NCI-H1436 treated with DMSO at 0.1 percent for 48 hours (cell line): ENCODE measurements at regions not wholly inside any gene's neighbourhood (a gene's known extent, or its start where the extent isn't known, plus 50 kb on each side); places are given as distances from the start of the nearest gene placed in this dataset.
"Not testable (repeated sequence)": the region's sequence is repeated elsewhere in the genome, so short reads cannot be mapped to it uniquely, and the experiment has no call there.

Source experiments
- DNase-seq: peaks from one replicate; lab custom pipeline; 2025; lab: John Stamatoyannopoulos, UW

DNA sequence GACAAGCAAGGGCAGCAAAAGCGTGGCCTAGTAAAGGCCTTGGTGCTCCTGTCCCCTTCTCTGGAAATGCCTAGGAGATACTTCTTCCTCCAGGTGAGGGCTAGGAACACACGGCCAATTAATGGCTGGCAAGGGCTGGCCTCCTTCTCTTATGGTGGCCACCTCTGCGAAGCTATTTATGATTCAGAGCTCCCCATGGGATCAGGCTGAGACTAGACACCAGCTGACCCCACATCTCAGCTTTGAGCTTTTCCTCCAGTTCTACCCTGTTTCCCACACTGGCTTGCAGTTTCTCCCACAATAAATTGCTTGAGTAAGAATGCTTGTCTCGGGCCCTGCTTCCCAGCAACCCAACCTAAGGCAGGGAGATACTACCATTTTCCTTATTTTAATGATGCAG is 53.7 kb downstream of the CAMK2N1 start:
- no peak for DNase-seq

DNA sequence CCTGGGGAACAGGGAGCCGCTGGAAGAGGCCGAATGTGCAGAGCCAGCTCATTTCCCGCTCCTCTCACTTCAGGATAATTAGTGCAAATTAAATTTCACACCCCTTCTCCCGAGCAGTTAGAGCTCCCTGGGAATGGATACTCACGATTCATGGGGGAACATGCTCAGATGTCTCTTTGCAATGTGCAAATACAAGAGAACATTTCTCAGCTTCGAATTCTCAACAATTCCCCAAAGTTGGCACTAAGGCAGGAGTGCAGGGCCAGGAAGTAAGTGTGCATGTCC is 54.9 kb downstream of the CAMK2N1 start:
- DNase-seq: no peak

- DNase-seq: no peak
Observed at GRCh38 chr1:20430355-20431175, 55.4 kb downstream of the CAMK2N1 start.

DNA sequence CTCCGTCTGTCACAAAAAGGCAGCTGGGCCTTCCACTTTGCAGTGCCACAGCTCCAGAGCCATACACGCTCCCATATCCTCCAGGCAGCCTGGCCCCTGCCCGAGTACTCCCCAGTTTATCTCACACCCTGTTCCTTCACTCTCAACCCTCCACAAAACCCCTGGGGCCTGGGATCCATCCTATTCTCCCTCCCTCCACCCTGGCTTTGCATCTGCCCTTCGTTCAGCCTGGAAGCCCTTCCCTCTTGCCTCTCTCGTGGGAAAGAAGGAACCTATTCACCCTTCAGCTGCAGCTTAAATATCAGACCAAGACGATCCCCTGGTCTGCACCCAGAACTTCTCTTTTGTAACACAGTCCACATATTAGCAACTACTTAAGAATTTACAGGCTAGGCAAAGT is 56.7 kb downstream of the CAMK2N1 start:
- DNase-seq: no peak

DNA sequence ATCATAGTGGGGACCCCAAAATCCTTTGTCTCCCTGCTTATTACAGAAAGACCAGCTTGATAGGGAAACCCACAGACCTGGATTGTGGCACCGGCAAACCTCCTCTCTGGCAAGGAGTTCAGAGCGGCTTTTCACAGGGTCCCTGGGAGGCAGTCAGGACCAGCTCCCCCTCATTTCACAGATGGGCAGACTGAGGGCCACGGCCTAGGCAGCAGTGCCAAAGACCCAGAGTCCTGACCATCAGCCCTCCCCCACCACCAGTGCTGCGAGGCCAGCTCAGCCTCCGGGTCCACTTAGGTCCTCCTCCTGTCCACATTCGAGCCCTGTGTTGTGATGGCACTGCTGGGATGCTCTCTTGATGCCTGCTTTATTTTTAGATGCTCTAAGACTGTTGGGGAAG is 57.2 kb downstream of the CAMK2N1 start:
- DNase-seq: no peak

- no peak for DNase-seq
Observed at GRCh38 chr1:20426923-20427322, 59.1 kb downstream of the CAMK2N1 start.

DNA sequence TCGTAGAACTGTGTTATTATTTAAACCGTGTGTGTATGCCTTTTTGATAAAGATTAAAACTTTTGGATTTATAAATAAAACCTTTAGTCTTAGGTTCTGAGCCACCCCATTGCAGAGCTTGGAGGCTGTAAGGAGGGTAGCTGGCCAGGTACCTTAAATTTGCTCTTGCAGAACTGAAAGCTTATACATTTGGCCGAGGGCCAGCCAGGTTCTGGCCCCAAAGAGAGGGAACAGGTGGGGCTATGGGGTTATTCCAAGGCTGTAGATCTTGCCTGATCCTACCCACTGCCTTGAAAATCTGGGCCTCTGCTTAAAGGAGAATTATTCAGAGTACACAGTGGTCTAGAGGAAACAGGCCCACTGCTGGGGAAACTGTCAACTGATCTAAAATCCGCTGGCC is 59.6 kb downstream of the CAMK2N1 start:
- DNase-seq: no peak

- DNase-seq: no peak
Observed at GRCh38 chr1:20425622-20426021, 60.4 kb downstream of the CAMK2N1 start.

GRCh38 chr1:20423169-20423795 is 62.7 kb downstream of the CAMK2N1 start:
- DNase-seq: no peak

DNA sequence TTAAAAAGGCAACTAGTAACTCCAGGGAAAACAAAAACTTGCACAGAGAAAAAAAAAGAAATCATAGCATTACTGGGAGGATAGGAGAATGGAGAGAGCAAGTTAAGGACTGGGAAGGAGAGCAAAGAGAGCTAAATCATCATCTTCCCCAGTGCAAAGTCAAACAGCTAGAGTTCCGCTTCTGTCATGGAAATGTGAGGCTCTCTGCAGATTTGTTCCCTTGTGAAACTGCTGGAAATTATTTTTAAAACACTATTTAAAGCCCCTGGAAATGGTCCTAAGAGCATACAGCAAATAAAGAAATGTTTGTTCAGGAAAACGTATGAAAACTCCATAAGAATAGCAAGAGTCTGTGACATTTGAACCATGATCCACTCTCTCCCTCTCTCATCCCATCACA is 64.6 kb downstream of the CAMK2N1 start:
- no peak for DNase-seq

- DNase-seq: no peak
Observed at GRCh38 chr1:20417581-20417980, 68.4 kb downstream of the CAMK2N1 start.

DNA sequence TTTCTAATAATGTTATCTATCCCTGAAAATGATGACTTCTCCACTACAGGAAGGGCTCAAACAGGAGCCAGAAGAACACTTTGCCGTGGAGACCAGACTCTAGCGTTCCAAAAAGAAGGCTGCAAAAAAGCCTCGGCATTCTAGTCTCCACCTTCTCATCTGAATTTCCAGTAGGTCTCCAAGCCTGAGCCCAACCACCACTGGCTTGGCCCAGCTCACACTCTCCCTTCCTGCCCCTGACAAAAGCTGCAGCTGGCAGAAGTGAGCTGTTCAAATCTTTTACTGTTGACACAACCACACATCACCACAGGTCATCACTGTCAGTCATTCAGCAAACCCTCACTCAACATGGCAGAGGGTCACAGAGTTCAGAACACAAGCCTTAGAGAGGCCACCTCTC is 69.3 kb downstream of the CAMK2N1 start:
- no peak for DNase-seq

DNA sequence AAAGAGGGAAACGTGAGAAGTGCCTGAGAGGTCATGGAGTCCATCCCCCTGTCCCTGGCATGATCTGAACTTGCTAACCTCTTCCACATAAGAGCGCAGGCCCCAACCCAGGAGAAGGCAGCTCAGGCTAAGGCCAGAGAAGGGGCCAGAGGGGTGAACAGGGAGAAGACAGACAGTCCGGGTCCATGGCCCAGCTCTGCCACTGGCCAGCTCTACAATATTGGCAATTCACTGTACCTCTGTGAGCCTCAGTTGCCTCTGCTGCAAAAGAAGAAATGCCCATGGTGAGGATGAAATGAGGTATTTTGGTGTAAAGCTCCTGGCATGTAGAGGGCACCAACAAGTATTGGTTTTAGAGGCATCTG is 72.3 kb downstream of the CAMK2N1 start:
- DNase-seq: no peak

GRCh38 chr1:20413136-20413775 is 72.8 kb downstream of the CAMK2N1 start:
- no peak for DNase-seq

GRCh38 chr1:20411196-20411980 is 74.6 kb downstream of the CAMK2N1 start:
- DNase-seq: no peak

- peak; percentile 24 for DNase-seq
Observed at GRCh38 chr1:20410503-20410902, 75.5 kb downstream of the CAMK2N1 start.

- peak; percentile 7 for DNase-seq
Observed at GRCh38 chr1:20409971-20410370, 76.0 kb downstream of the CAMK2N1 start.

- no peak for DNase-seq
Observed at GRCh38 chr1:20409012-20409411, 77.0 kb downstream of the CAMK2N1 start.

- not testable (repeated sequence) for DNase-seq
Observed at GRCh38 chr1:20408133-20408650, 77.8 kb downstream of the CAMK2N1 start.

DNA sequence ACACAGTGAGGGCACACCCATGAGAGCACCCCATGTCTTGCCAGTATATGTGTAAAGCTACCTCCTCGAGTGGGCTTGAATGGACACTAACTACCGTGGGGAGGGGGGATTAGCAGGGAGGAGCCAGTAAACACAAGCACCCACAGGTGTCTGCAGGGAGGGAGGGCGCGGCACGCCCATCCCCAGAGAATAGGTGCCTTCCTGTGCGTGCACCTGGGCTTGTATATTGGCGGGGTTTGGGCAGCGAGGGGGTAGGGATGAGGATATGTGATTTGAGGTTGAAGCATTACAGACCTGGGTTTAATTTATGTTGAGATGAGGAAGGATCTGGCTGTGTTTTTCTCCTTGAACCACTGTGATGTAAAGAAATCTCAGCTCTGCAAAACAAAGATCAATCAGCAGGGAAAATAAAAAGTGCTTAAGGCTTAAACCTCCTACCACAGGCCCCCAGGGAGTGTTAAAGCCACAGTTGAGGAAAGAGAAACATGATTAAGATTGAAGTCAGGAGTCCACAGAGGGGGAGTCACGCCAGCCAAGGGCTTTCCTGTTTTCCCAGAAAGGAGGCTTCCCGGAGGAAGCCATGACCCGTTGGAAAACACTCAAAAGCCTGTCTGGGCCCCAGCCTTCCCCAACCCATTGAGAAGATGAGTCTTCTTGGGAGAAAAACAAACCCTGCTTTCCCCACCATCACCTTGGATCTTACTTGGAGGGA is 80.0 kb downstream of the CAMK2N1 start:
- peak; percentile 54 for DNase-seq

DNA sequence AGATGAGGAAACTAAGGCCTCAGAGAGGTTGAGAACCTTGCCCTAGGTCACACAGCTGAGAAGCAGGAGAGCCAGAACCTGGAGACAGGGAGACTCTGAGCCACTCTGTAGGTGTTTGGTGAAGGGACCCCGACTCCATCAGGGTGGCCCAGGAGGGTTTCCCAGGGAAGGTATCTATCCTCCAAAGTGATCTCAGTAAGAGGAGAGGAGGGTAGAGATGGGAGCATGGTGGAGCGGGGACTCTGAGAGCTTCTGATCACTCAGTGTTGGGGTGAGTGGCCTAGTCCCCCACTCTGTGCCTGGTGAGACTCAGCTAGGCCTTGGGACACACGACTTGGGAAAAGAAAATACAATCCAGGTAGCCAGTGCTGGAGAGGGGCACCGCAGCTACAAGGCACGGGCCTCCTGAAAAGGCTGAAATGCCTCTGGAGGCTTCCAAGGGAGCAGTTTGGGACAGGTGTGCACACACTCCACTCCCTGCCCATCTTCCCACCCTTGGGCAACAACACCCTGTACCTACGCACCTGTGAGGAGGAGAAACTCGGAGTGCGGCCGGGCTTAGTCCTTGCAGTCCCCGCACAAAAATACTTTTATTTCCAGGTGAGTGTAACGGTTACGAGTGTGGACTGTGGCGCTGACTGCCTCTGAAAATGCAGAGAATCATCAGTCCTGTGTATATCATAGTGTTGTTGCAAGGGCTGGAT is 80.8 kb downstream of the CAMK2N1 start:
- DNase-seq: no peak
